ENCODE measurements at regions not wholly inside any gene's neighbourhood (a gene's known extent, or its start where the extent isn't known, plus 50 kb on each side); places are given as distances from the start of the nearest gene placed in this dataset.
A peak's percentile ranks its signal among the peaks of the same experiment; 100 is the strongest.

GRCh38 chr7:155380221-155380861 lies 77.6 kb upstream of the EN2 start:
- no peaks in the 10 kb centered on the region for H3K9me3 ChIP-seq
- peaks cover 7% of the 10 kb centered on the region for H3K4me1 ChIP-seq (ENCODE audit: insufficient read depth)
- H3K36me3 ChIP-seq = no peaks in the 10 kb centered on the region
- no peak overlapping the region for H3K27ac ChIP-seq
- H3K4me3 ChIP-seq = no peak overlapping the region
- WGBS, 3 donors = 2 to 4% (median 2%) methylated on average over 18 of the region's 18 CpGs
- H3K27me3 ChIP-seq = peaks cover 5% of the 10 kb centered on the region
- TF ChIP-seq POLR2A (IDR thresholded peaks at IDR 0.05) (no peak), EP300 (IDR thresholded peaks at IDR 0.05) (no peak), CTCF (IDR thresholded peaks at IDR 0.05) (no peak)
- DNase-seq = peak; percentile 28 to 69 (median 42)
- intact Hi-C loops (cut with DNase I) = no loop called here

GRCh38 chr7:155380976-155381851 lies 76.7 kb upstream of the EN2 start:
- no peak for DNase-seq
- Histone ChIP-seq H3K36me3 (no peaks in the 10 kb centered on the region), H3K27me3 (peaks cover 5% of the 10 kb centered on the region), H3K4me3 (no peak overlapping the region), H3K4me1 (ENCODE audit: insufficient read depth) (peaks cover 7% of the 10 kb centered on the region), H3K27ac (no peak overlapping the region), H3K9me3 (no peaks in the 10 kb centered on the region)
- WGBS, 3 donors = 1 to 3% (median 3%) methylated on average over 34 to 42 of the region's 42 CpGs
- intact Hi-C loops (cut with DNase I) = no loop called here
- no peak for TF ChIP-seq EP300 (IDR thresholded peaks at IDR 0.05)
- no peak for TF ChIP-seq CTCF (IDR thresholded peaks at IDR 0.05)
- no peak for TF ChIP-seq POLR2A (IDR thresholded peaks at IDR 0.05)

GRCh38 chr7:155381852-155382801 lies 75.8 kb upstream of the EN2 start:
- no peak overlapping the region for H3K27ac ChIP-seq
- TF ChIP-seq POLR2A (IDR thresholded peaks at IDR 0.05) = no peak
- no peak for TF ChIP-seq EP300 (IDR thresholded peaks at IDR 0.05)
- TF ChIP-seq CTCF (IDR thresholded peaks at IDR 0.05) = no peak
- intact Hi-C loops (cut with DNase I) = no loop called here
- H3K4me1 ChIP-seq (ENCODE audit: insufficient read depth) = peaks cover 7% of the 10 kb centered on the region
- WGBS, 3 donors = 2 to 3% (median 2%) methylated on average over 62 to 75 of the region's 75 CpGs
- H3K4me3 ChIP-seq = no peak overlapping the region
- no peak for DNase-seq
- H3K9me3 ChIP-seq = no peaks in the 10 kb centered on the region
- peaks cover 5% of the 10 kb centered on the region for H3K27me3 ChIP-seq
- H3K36me3 ChIP-seq = no peaks in the 10 kb centered on the region

- 20 to 24% (median 22%) methylated on average over 5 of the region's 5 CpGs for WGBS, 3 donors
- DNase-seq = no peak
- Histone ChIP-seq H3K27me3 (peaks cover 5% of the 10 kb centered on the region), H3K4me3 (no peak overlapping the region), H3K9me3 (no peaks in the 10 kb centered on the region), H3K27ac (no peak overlapping the region), H3K36me3 (no peaks in the 10 kb centered on the region), H3K4me1 (ENCODE audit: insufficient read depth) (peaks cover 6% of the 10 kb centered on the region)
- intact Hi-C loops (cut with DNase I) = no loop called here
- TF ChIP-seq EP300 (IDR thresholded peaks at IDR 0.05) (no peak), POLR2A (IDR thresholded peaks at IDR 0.05) (no peak), CTCF (IDR thresholded peaks at IDR 0.05) (no peak)
Observed at GRCh38 chr7:155382802-155383171, 75.1 kb upstream of the EN2 start.
